ENCODE measurements at regions not wholly inside any gene's neighbourhood (a gene's known extent, or its start where the extent isn't known, plus 50 kb on each side); places are given as distances from the start of the nearest gene placed in this dataset.

- TF ChIP-seq POLR2A (IDR thresholded peaks at IDR 0.05; ENCODE audit: low read depth) (no peak), CTCF (IDR thresholded peaks at IDR 0.05) (no peak), POLR2AphosphoS5 (IDR thresholded peaks at IDR 0.05) (no peak)
Measured at GRCh38 chr12:67893022-67893580, 96.1 kb upstream of the IFNG-AS1 start.

Measured in esophagus muscularis mucosa (tissue), 3 donors.